ENCODE measurements at regions not wholly inside any gene's neighbourhood (a gene's known extent, or its start where the extent isn't known, plus 50 kb on each side); places are given as distances from the start of the nearest gene placed in this dataset.
A peak's percentile ranks its signal among the peaks of the same experiment; 100 is the strongest.

GRCh38 chr9:130772185-130772584 is 62.9 kb upstream of the ABL1 start:
- no peak overlapping the region for H3K4me3 ChIP-seq (ENCODE audit: control insufficient read depth, low read depth, low read length)
- TF ChIP-seq CTCF (conservative IDR thresholded peaks at IDR 0.05; ENCODE audit: control insufficient read depth, insufficient read depth, low read depth, low read length), result no peak
- peak; percentile 17 for DNase-seq (ENCODE audit: low read depth)

- no peak for DNase-seq (ENCODE audit: low read depth)
- TF ChIP-seq CTCF (conservative IDR thresholded peaks at IDR 0.05; ENCODE audit: control insufficient read depth, insufficient read depth, low read depth, low read length), result no peak
- H3K4me3 ChIP-seq (ENCODE audit: control insufficient read depth, low read depth, low read length), result no peak overlapping the region
Measured at GRCh38 chr9:130774183-130774582, 60.9 kb upstream of the ABL1 start.

- no peak for TF ChIP-seq CTCF (conservative IDR thresholded peaks at IDR 0.05; ENCODE audit: control insufficient read depth, insufficient read depth, low read depth, low read length)
Measured at GRCh38 chr9:130775336-130775991, 59.6 kb upstream of the ABL1 start.

GRCh38 chr9:130779153-130779855 is 55.8 kb upstream of the ABL1 start:
- TF ChIP-seq CTCF (conservative IDR thresholded peaks at IDR 0.05; ENCODE audit: control insufficient read depth, insufficient read depth, low read depth, low read length), result no peak
- H3K4me3 ChIP-seq (ENCODE audit: control insufficient read depth, low read depth, low read length), result no peak overlapping the region
- DNase-seq (ENCODE audit: low read depth), result peak; percentile 78

More at GRCh38 chr9:130775336-130775991, 59.6 kb upstream of the ABL1 start:
- DNase-seq (ENCODE audit: low read depth), result no peak
- no peak overlapping the region for H3K4me3 ChIP-seq (ENCODE audit: control insufficient read depth, low read depth, low read length)

GRCh38 chr9:130780415-130780814 is 54.6 kb upstream of the ABL1 start:
- no peak for TF ChIP-seq CTCF (conservative IDR thresholded peaks at IDR 0.05; ENCODE audit: control insufficient read depth, insufficient read depth, low read depth, low read length)
- peak overlapping the region; percentile 30 for H3K4me3 ChIP-seq (ENCODE audit: control insufficient read depth, low read depth, low read length)
- no peak for DNase-seq (ENCODE audit: low read depth)

GRCh38 chr9:130780865-130781504 is 54.1 kb upstream of the ABL1 start:
- DNase-seq (ENCODE audit: low read depth), result peak; percentile 100
- TF ChIP-seq CTCF (conservative IDR thresholded peaks at IDR 0.05; ENCODE audit: control insufficient read depth, insufficient read depth, low read depth, low read length), result no peak
- H3K4me3 ChIP-seq (ENCODE audit: control insufficient read depth, low read depth, low read length), result peak overlapping the region; percentile 30
